HG03575 (cell line): ENCODE measurements at regions not wholly inside any gene's neighbourhood (a gene's known extent, or its start where the extent isn't known, plus 50 kb on each side); places are given as distances from the start of the nearest gene placed in this dataset.
"Not testable (repeated sequence)": the region's sequence is repeated elsewhere in the genome, so short reads cannot be mapped to it uniquely, and the experiment has no call there.

Experiments
- ATAC-seq: cut with Tn5 transposase; IDR thresholded peaks from one replicate; pipeline ENCODE4 v1.9.1; 2021; ENCODE audit not compliant: unreplicated experiment, insufficient number of reproducible peaks, low FRiP score; ENCODE audit errors: extremely low read depth

DNA sequence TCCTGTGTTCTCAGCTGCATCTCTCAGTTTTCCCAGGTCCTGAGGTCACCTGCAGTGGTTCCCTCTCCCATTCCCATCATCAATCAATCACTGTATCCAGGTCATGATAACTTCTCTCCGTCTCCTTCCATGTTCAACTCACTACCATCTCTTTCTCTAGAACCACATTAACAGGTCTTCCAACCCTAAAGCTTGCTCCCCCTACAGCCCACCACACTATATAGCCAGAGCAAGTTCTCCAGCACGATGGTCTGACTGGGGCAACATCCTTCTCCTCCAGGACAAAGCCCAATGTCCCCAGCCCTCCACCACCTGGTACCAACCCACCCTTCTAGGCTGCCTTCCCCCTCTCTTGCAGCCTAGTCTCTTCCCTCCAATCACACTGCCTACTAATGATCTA is 241.6 kb downstream of the CDK5RAP2 start:
- ATAC-seq: no peak

DNA sequence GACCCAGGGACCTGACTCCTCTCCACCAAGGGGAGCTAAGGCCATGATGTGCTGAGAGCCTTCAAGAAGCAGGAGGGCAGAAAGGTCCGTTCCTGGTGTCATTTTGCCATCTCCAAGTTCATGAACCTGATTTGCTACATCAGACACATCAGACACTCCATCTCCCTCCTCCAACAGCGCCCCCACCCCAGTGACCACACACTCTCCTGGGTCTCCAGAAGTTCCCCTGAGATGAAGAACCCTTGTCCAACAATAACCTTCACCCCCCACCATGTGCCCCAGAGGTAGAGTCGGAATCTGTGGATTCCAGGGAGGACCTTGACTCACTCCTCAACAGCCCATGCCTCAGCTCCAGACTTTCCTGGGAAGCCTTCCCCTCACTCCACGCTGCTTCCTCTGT is 242.8 kb downstream of the CDK5RAP2 start:
- no peak for ATAC-seq

DNA sequence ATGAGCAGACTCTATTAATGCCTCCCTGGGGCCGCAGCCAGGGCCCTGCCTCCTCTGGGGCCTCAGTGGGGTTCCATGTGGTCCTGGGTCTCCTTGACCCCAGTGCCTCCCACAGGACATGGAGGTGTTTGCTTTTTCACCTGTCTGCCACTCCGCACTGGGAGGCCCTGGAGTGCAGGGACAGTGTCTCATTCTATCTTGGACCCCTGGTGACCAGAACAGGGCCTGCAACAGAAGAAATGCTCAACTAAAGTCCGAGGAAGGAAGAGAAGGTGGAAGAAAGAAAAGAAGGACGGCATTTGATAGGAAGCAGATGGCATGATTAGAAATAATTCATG is 243.2 kb downstream of the CDK5RAP2 start:
- no peak for ATAC-seq

DNA sequence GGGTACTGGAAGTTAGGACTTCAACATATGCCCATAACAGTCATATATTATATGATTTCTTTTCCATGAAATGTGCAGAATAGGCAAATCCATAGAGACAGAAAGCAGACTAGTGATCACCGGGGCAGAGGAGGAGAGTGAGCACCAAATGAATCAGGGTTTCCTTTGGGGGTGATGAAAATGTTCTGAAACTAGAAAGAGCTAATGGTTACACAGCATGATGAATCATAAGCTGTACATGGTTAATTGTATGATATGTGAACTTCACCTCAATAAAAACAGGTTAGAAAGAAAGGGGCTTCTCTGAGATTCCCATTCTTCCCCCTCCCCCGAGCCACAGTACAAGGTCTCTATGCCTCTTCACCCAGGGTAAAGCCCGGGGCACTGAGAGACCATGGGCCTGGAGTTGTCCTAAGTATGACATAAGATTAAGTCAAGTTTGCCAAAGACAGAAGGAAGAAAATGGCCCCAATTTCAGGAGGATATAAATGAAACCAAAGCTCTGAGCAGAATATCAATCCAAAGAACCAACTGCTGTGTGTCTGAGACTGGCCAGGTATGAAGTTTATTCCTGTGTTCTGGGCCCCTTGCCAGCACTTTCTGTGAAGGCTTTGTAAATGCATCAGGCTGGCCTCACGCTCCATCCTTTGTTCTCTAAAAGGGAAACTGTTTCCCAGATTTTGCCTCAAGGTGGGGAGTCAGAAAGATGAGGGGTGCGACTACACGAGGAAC is 243.8 kb downstream of the CDK5RAP2 start:
- no peak for ATAC-seq

DNA sequence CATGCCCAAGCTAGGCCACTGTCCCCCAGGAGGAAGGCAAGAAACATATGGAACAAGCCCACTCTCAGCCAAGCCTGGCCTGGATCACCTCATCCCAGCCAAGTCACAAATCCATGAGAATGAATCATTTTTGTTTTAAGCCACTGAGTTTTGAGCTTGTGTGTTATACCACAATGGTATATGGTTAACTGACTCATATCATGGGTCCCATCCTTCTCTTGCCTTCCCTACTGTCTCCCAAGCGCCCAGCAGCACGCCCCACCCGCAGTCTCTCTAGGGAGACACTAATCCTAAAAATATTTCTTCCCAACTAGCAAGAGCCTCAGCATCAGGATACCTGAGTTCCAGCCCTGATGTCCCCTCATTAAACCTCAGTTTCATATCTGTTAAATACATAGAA is 248.1 kb downstream of the CDK5RAP2 start:
- ATAC-seq: no peak

DNA sequence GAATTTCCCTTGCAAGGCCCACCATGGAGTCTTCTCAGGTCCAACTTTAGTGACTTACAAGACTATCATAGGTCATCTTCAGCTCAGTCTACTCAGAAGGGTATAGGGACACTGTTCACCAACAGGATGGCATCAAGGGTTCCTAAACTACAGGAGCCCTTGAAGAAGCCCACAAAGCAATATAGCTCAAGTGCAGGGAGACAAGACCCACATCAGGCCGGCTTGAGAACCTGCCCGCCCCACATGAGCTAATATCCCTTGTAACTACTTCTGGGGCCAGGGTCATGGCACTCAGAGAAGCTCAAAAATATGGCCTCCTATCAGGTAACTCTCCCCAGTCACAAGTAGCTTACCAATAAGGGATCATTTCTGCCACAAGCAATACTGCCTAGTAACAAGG is 249.9 kb downstream of the CDK5RAP2 start:
- no peak for ATAC-seq

DNA sequence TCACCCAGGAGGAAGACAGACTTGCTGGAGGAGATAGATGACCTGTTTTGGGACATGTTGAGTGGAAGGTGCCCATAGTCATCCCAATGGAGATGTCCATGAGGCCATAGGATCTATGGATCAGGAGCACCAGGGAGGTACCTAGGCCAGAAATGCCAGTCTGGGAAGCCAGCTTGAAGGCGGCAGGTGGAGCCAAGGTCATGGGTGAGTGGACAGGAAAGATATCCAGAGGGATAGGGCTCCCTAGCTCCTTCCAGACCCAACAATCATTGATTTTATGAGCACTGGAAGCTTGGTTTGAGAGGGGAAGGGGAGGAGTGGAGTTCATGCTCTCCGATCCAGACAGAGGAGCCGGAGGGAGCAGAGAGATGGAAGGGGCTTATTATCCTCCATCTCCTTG is 252.6 kb downstream of the CDK5RAP2 start:
- ATAC-seq: no peak

DNA sequence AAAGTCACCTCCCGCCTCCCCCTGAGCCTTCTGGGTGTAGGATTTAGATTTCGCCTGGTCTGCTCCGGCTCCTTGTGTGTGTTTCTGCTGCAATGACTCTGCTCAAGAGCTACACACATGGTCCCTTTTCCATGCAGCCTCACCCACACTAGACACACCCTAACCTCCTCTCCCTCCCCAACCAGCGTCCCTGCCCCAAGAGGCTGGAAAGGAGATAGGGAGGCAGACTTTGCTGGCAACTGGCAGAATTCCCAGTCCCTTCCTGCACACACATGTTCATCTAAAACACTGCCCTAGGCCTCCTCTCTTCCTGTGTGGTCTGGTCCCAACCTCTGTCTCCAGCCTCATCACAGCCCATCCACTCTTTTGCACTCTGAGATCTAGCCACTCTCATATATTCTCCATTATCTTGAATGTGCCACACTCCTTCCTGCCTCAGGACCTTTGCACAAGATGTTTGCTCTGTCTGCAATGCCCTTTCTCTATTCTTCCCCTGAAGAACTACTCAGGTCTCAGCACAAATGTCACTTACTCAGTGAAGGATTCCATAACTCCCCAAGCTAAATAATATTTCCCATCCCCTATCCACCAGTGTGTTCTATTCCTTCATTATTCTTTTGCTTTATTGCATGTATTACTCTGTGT is 253.8 kb downstream of the CDK5RAP2 start:
- no peak for ATAC-seq

DNA sequence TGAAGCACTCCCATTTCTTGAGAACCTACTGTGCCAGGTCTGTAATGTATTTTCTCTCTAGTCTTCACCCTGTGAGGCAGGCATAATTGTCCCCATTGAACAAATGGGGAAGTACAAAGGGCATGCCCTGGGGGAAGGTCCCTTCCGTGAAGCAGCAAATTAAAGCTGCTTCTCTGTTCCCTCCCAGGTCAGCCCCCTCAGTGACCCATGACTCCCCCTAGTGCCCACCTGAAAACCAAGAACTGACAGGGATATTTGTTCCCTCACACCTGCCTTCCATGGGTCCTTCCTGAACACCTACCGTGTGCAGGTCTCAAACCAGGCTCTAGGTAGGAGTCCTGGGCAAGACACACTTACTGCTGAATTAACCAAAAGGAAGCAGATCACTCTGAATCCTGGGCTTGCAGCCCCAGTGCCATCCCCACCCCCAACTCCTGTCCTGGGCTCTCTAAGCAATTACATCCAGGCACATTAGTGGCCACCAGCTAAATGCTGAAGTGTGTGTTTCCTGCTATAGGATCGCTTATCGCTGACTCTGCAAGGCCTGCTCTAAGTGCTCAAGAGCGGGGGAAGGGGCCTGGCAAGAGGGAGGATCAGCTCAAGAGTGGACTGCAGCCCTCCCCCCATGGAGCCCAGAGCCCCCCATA is 254.8 kb downstream of the CDK5RAP2 start:
- no peak for ATAC-seq

DNA sequence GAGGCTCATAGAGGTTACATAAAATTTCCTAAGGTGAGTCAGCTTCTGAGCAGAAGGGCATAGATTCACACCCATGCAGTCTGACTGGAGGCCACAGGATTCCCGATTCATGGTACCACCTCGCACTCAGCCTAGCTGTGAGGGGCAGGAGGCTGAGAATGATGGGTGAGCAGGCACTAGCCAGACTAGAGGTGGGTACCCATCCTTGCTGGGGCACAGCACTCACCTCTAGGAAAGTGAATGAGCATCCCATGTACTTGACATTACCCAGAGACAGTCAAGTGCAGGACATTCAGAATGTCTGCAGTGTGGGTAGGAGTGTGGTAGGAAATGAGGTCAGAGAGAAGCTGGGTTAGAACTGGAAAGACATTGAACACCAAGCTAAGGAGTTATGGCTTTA is 255.5 kb downstream of the CDK5RAP2 start:
- ATAC-seq: no peak

DNA sequence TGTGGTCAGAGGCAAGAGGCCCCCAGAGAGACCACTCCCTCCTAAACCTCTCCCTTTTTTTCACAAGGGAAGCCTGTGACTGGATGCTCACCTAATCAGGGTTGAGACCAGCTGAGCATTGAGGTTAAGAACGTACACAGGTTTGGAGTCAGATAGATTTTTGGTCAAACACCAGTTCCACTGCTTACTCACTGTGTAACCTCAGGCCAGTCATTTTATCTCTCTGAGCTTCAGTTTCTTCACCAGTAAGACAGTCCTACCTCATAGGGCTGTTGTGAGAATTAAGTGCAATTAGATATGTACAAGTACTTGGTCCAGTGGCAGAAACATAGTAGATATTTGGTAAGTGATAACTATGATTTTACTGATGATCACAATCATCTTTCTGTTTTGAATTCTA is 256.8 kb downstream of the CDK5RAP2 start:
- no peak for ATAC-seq

DNA sequence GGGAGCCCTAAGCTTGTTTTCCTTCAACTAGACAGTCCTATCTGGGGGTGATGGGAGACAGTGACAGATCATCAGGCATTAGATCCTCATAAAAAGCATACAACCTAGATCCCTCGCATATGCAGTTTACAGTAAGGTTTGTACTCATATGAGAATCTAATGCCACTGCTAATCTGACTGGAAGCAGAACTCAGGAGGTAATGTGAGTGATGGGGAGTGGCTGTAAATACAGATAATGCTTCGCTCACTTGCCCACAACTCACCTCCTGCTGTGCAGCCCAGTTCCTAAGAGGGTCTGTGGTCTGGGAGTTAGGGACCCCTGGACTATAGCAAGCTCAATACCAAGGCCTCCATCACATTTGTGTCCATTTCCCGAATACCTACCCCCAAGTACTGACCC is 260.5 kb downstream of the CDK5RAP2 start:
- no peak for ATAC-seq

DNA sequence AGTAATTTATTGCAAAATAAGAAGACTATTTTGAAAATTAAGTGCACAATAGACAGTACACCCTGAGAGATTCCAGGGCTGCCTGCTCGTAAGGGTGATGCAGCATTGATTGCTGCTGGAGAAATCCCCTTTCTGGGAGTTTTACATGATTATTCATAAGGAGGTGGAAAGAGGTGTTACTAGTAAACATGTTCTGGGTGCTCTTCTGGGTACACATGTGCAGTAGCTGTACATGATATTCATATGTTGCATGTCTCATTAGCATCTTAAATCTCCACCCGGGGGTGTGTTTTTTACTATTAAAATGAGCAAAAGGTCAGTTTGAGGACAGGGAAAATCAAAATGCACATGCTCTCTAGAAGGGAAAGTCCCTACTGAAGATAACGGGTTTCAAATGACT is 264.8 kb downstream of the CDK5RAP2 start:
- ATAC-seq: no peak

DNA sequence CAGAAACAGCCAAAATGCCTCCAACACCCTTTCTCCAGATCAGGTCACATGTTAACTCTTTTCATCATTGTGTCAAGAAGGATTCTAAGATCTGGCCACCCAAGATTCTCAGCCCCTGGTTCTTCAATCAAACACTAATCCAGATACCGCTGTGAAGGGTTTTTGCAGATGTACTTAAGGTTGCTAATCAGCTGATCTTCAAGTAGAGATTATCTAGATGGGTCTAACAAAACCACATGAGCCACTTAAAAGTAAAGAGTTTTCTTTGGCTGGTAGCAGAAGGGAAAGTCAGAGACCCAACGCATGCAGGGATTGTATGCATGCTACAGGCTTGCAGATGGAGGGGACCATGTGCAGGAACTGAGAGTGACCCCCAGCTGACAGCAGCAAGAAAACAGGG is 267.9 kb downstream of the CDK5RAP2 start:
- ATAC-seq: no peak

DNA sequence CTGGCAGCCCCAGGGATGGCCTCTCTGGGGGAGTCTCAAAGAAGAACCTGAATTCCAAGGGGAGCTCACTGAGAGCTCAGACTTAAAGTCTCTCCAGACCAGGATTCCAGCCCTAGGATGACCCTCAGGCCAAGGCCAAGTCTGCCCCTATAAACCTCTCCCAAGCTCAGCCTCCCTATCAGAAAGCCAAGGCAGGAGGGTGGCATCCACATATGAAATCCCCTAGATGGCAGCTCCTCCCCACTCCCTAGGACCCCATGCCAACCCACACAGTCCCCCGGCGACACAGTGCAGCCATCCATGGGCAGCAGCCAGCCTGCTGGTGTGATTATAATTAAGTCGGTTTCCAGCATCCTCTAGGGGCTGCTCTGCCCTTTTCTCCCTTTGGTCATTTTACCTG is 269.9 kb downstream of the CDK5RAP2 start:
- ATAC-seq: no peak

DNA sequence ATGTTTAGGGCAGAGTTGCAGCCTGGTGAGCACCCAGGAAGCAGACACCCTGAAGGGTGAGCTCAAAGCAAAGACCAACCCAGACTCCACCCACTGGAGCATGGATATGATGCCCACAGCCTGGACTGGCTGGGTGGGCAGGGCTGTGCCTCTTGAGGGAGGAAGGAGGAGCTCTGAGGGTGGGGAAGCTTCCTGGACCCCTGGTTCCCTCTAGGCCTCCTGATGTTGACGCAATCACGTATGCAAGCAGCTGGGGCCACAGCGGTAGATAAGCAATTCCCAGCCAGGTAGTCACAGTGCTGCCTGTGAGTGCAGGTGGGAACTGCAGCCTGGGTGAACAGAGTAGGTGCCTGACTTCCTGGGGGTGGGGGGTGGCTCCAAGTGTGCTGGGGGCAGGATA is 271.5 kb downstream of the CDK5RAP2 start:
- no peak for ATAC-seq

DNA sequence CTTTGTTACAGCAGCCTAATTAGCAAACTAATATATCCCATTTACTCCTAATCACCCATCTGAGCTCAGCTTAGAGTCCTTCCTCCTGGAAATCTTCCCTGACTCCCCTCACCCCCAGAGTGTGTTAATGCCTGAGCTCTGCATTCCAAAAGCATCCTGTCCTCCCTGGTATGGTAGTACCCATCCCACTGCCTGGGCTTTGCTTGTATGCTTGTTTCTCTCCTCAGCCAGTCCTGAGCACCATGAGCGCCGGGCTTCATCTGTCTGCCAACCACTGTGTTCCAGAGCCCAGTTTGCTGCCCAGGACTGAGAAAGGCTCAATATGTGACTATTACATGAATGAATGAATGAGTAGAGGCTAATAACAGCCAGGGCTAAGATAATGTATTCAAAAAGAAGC is 272.4 kb downstream of the CDK5RAP2 start:
- ATAC-seq: no peak

DNA sequence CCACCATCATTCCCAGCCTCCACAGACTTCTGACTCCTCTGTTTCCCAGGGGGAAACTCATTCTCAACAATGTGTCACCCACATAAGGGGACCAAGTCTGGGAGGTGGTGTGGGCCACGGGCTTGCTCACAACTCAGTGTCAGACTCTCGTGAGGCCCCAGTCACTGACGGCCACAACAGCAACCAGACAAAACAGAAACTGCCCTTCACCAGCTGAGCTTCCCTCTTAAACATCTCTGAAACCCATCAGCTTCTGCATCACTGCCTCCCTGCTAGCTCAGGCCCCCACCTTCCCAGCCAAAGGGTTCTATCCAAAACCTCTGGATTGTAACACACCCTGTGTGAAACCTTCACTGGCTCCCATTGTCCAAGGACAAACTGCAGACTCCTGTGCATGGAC is 273.4 kb downstream of the CDK5RAP2 start:
- ATAC-seq: no peak

DNA sequence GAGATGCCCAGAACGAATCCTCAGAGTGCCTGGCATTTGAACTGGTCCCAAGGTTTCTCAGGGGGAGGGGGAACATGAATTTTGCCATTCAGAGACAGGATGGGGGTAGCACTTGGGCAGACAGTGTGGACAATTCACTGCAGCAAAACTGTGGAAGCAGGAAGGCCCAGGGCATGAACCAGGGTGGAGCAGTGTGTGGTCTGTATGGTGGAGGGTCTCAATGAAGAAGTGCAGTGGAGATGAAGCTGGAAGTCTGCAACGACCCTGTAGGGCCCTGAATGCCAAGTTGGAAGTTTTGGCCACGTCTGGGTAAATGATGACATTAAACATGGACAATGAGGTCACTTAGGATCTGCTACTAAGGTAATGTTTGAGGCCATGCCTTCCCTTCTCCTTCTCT is 273.9 kb downstream of the CDK5RAP2 start:
- ATAC-seq: no peak

DNA sequence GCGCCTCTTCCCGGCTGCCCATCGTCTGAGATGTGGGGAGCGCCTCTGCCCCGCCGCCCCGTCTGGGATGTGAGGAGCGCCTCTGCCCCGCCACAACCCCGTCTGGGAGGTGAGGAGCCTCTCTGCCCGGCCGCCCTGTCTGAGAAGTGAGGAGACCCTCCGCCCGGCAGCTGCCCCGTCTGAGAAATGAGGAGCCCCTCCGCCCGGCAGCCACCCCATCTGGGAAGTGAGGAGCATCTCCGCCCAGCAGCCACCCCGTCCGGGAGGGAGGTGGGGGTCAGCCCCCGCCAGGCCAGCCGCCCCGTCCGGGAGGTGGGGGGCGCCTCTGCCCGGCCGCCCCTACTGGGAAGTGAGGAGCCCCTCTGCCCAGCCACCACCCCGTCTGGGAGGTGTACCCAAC is 275.1 kb downstream of the CDK5RAP2 start:
- not testable (repeated sequence) for ATAC-seq

DNA sequence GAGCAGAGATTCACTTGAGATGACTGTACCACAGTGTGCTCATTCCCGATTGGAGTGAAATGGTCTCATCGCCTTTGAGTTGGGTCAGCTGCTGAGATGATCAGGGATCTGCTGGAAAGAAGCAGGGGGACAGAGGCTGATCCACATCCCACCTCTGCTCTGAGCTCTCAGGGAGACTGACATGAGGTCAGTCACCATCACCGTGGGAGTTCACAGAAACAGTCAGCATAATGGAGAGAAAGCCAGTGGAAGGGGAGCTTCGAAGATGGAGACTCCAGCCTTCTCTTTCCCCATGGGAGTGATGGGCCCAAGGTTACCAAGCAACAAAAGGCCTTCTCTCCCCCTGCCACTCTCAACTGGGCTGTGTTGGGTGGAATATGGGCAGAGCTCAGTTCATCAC is 276.4 kb downstream of the CDK5RAP2 start:
- no peak for ATAC-seq
